Suprapubic skin (tissue), 4 donors: ENCODE measurements at regions not wholly inside any gene's neighbourhood (a gene's known extent, or its start where the extent isn't known, plus 50 kb on each side); places are given as distances from the start of the nearest gene placed in this dataset.
"Not testable (repeated sequence)": the region's sequence is repeated elsewhere in the genome, so short reads cannot be mapped to it uniquely, and the experiment has no call there.

Experiments
- DNase-seq, 2 donors: peaks; one replicate each; pipeline ENCODE4 v3.0.0-alpha.2; 2019; ENCODE audit warnings: low spot score in 2 of 2
- H3K27ac ChIP-seq: fragments of 200-600 bp; sonication (generic); one replicate; pipeline ENCODE4 v1.5.1; 2019
- H3K27me3 ChIP-seq: fragments of 200-600 bp; sonication (generic); one replicate; pipeline ENCODE4 v1.5.1; 2019
- H3K36me3 ChIP-seq: fragments of 200-600 bp; sonication (generic); one replicate; pipeline ENCODE4 v1.5.1; 2019
- H3K4me1 ChIP-seq: fragments of 200-600 bp; sonication (generic); one replicate; pipeline ENCODE4 v1.5.1; 2019
- H3K4me3 ChIP-seq: fragments of 200-600 bp; sonication (generic); one replicate; pipeline ENCODE4 v1.5.1; 2019; ENCODE audit warnings: mild to moderate bottlenecking
- H3K9me3 ChIP-seq: fragments of 200-600 bp; sonication (generic); one replicate; pipeline ENCODE4 v1.5.1; 2019
- EP300 ChIP-seq: sonication (generic); formaldehyde crosslinking; IDR thresholded peaks from one replicate; pipeline ENCODE4 v1.6.1; 2017; ENCODE audit warnings: antibody characterized with exemption
- POLR2A ChIP-seq, 2 donors: fragments of 450-650 bp; IDR thresholded peaks; one replicate each; pipeline ENCODE4 v1.6.1; 2017; ENCODE audit warnings: antibody characterized with exemption in 2 of 2, mild to moderate bottlenecking in 2 of 2, moderate library complexity in 2 of 2
- POLR2AphosphoS5 ChIP-seq, 3 donors: sonication (generic); formaldehyde crosslinking; IDR thresholded peaks; one replicate each; pipeline ENCODE4 v1.6.1; 2017; ENCODE audit warnings: antibody characterized with exemption in 3 of 3
- WGBS: methylation state at CpG from one replicate; pipeline ENCODE4 v1.1.5; 2018; 5-methylcytosine and 5-hydroxymethylcytosine counted together
- TF ChIP-seq, protein P1 (sequence below), 2 donors: fragments of 200-600 bp in 1 of 2; fragments of 450-650 bp in 1 of 2; sonication (generic) in 1 of 2; IDR thresholded peaks; one replicate each; pipeline ENCODE4 v1.5.1; 2016 to 2019; ENCODE audit warnings: antibody characterized with exemption in 2 of 2, mild to moderate bottlenecking in 1 of 2, moderate library complexity in 1 of 2

DNA sequence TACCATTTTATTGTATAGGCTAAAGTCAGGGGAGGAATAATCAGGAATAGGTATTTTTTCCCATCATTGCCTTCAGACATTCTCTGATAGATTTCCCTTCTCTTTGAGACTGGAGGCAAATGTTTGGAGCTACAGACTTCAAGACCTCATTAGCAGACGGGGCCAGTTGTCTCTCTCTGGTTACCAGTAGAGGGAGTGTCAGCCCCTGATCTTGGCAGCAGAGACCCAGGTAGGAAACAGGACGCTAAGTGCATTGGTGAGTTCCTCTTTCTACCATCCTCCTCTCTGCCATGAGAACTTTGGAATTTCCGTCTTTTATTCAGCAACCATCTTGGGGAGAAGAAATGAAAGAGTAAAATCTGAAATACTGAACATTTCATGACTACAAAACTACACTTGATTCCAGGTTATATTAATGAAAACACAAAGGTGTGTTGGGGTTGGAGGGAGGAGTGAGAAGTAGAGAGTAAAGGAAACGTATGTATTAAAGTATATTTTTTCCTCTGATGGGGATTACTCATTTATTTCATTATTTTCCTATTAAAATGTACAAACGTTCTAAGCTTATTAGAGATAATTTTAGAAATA lies 186.2 kb upstream of the GCFC2 start:
- Histone ChIP-seq H3K9me3 (no peaks in the 10 kb centered on the region), H3K27ac (no peak overlapping the region), H3K27me3 (no peaks in the 10 kb centered on the region), H3K36me3 (no peaks in the 10 kb centered on the region), H3K4me3 (no peak overlapping the region), H3K4me1 (no peaks in the 10 kb centered on the region)
- WGBS = 36% methylated on average over 5 of the region's 5 CpGs
- DNase-seq = no peak
- TF ChIP-seq POLR2AphosphoS5 (IDR thresholded peaks at IDR 0.05) (no peak), POLR2A (IDR thresholded peaks at IDR 0.05) (no peak), EP300 (no peak)
- TF ChIP-seq, protein P1, sequence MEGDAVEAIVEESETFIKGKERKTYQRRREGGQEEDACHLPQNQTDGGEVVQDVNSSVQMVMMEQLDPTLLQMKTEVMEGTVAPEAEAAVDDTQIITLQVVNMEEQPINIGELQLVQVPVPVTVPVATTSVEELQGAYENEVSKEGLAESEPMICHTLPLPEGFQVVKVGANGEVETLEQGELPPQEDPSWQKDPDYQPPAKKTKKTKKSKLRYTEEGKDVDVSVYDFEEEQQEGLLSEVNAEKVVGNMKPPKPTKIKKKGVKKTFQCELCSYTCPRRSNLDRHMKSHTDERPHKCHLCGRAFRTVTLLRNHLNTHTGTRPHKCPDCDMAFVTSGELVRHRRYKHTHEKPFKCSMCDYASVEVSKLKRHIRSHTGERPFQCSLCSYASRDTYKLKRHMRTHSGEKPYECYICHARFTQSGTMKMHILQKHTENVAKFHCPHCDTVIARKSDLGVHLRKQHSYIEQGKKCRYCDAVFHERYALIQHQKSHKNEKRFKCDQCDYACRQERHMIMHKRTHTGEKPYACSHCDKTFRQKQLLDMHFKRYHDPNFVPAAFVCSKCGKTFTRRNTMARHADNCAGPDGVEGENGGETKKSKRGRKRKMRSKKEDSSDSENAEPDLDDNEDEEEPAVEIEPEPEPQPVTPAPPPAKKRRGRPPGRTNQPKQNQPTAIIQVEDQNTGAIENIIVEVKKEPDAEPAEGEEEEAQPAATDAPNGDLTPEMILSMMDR (IDR thresholded peaks at IDR 0.05) = no peak

DNA sequence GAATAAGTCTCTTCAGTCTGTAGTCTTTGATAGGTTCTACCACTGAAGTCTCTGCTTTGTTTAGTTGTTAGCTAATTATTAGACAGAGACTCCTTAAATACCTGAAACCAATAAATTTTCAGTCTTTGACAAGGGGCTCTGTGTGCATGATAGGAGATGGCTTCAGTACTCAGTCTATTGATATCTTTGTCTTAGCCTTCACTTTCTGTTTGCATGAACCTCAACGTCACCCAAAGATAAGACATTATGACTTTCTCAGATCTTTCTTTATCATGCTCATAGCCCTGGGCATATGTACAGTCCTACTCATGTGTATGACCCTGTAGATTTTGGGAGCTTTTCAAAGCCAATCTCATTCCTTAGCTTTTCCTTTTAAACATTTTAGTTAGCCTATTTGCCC lies 183.5 kb upstream of the GCFC2 start:
- no peak for DNase-seq
- no peaks in the 10 kb centered on the region for H3K36me3 ChIP-seq
- H3K27ac ChIP-seq = no peak overlapping the region
- no peak overlapping the region for H3K4me3 ChIP-seq
- H3K27me3 ChIP-seq = no peaks in the 10 kb centered on the region
- H3K9me3 ChIP-seq = no peaks in the 10 kb centered on the region
- H3K4me1 ChIP-seq = no peaks in the 10 kb centered on the region
- WGBS = 47% methylated on average over 1 of the region's 1 CpG
- TF ChIP-seq POLR2AphosphoS5 (IDR thresholded peaks at IDR 0.05) (no peak), POLR2A (IDR thresholded peaks at IDR 0.05) (no peak), EP300 (no peak)
- TF ChIP-seq, protein P1 (IDR thresholded peaks at IDR 0.05) = no peak

DNA sequence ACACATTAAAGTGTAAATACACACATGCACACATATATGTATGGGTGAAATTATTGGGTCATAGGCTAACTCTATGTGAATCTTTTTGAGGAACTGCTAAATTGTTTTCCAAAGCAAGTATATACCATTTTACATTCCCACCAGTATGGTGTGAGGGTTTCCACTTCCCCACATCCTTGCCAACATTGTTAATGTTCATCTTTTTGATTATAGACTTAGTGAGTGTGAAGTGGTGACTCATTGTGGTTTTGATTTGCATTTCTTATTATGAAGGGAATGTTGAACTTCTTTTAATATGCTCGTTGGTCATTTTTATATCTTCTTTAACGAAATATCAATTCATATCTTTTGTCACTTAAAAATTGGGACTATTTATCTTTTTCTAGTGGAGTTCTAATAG lies 181.8 kb upstream of the GCFC2 start:
- no peaks in the 10 kb centered on the region for H3K9me3 ChIP-seq
- H3K4me1 ChIP-seq = no peaks in the 10 kb centered on the region
- H3K27me3 ChIP-seq = no peaks in the 10 kb centered on the region
- no peak overlapping the region for H3K4me3 ChIP-seq
- H3K36me3 ChIP-seq = no peaks in the 10 kb centered on the region
- 65% methylated on average over 2 of the region's 2 CpGs for WGBS
- H3K27ac ChIP-seq = no peak overlapping the region
- TF ChIP-seq EP300 (no peak), POLR2A (IDR thresholded peaks at IDR 0.05) (no peak), POLR2AphosphoS5 (IDR thresholded peaks at IDR 0.05) (no peak)
- DNase-seq = no peak

DNA sequence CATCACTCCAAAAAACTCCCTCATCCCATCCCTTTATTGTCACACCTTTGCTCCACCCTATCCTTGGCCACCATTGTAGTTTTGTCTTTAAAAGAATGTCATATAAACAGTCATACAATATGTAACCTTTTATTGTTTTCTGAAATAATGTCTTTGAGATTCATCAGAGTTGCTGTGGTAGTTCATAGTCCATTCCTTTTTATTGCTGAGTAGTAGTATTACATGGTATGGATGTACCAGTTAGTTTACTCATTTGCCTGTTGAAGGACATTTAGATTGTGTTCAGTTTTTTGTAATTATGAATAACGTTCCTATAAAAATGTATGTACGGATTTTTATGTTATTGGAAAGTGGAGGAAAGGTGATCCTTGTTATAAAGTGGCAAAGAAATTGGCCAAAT lies 171.8 kb upstream of the GCFC2 start:
- H3K27ac ChIP-seq = no peak overlapping the region
- H3K27me3 ChIP-seq = no peaks in the 10 kb centered on the region
- H3K4me1 ChIP-seq = no peaks in the 10 kb centered on the region
- no peak for DNase-seq
- no peaks in the 10 kb centered on the region for H3K9me3 ChIP-seq
- TF ChIP-seq POLR2A (IDR thresholded peaks at IDR 0.05) (no peak), POLR2AphosphoS5 (IDR thresholded peaks at IDR 0.05) (no peak), EP300 (no peak)
- TF ChIP-seq, protein P1 (IDR thresholded peaks at IDR 0.05) = no peak
- no peaks in the 10 kb centered on the region for H3K36me3 ChIP-seq
- 77% methylated on average over 2 of the region's 2 CpGs for WGBS
- no peak overlapping the region for H3K4me3 ChIP-seq

DNA sequence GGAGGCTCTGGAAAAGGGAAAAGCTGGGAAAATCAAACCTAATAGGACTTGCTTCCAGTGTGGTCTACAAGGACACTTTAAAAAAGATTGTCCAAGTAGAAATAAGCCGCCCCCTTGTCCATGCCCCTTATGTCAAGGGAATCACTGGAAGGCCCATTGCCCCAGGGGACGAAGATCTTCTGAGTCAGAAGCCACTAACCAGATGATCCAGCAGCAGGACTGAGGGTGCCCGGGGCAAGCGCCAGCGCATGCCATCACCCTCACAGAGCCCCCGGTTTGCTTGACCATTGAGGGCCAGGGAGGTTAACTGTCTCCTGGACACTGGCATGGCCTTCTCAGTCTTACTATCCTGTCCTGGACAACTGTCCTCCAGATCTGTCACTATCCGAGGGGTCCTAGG lies 164.9 kb upstream of the GCFC2 start:
- not testable (repeated sequence) for H3K9me3 ChIP-seq, H3K4me1 ChIP-seq, H3K27me3 ChIP-seq, H3K4me3 ChIP-seq, DNase-seq, H3K36me3 ChIP-seq, H3K27ac ChIP-seq
- 72% methylated on average over 5 of the region's 7 CpGs for WGBS

DNA sequence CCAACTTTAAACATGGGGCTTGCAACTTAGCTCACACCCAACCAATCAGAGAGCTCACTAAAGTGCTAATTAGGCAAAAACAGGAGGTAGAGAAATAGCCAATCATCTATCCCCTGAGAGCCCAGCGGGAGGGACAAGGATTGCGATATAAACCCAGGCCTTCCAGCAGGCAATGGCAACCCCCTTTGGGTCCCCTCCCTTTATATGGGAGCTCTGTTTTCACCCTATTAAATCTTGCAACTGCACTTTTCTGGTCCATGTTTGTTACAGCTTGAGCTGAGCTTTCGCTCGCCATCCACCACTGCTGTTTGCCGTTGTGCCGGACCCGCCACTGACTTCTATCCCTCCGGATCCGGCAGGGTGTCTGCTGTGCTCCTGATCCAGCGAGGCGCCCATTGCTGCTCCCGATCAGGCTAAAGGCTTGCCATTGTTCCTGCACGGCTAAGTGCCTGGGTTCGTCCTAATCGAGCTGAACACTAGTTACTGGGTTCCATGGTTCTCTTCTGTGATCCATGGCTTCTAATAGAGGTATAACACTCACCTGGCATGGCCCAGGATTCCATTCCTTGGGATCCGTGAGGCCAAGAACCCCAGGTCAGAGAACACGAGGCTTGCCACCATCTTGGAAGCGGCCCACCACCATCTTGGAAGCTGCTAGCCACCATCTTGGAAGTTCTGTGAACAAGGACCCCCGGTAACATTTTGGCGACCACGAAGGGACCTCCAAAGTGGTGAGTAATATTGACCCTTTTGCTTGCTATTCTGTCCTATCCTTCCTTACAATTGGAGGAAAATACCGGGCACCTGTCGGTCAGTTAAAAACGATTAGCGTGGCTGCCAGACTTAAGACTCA lies 161.3 kb upstream of the GCFC2 start:
- H3K9me3 ChIP-seq, DNase-seq, H3K4me3 ChIP-seq, H3K27me3 ChIP-seq, H3K27ac ChIP-seq, H3K4me1 ChIP-seq, H3K36me3 ChIP-seq: not testable (repeated sequence)
- WGBS = 92% methylated on average over 25 of the region's 25 CpGs
